GM21576 (cell line): ENCODE measurements at regions not wholly inside any gene's neighbourhood (a gene's known extent, or its start where the extent isn't known, plus 50 kb on each side); places are given as distances from the start of the nearest gene placed in this dataset.

Source experiments
- ATAC-seq: cut with Tn5 transposase; IDR thresholded peaks from one replicate; pipeline ENCODE4 v1.9.1; 2021; ENCODE audit warnings: mild to moderate bottlenecking, moderate library complexity; ENCODE audit not compliant: unreplicated experiment

GRCh38 chr10:84078771-84079170, 60.5 kb upstream of the GHITM start:
- ATAC-seq, result no peak

GRCh38 chr10:84084342-84084741, 55.0 kb upstream of the GHITM start:
- no peak for ATAC-seq

- ATAC-seq, result no peak
Observed at GRCh38 chr10:84087202-84087601, 52.1 kb upstream of the GHITM start.

- ATAC-seq, result no peak
Observed at GRCh38 chr10:84088626-84089025, 50.7 kb upstream of the GHITM start.

GRCh38 chr10:84089162-84089561, 50.1 kb upstream of the GHITM start:
- ATAC-seq, result no peak
